Stimulated activated CD8-positive, alpha-beta memory T cell treated with anti-CD3 and anti-CD28 coated beads, Interleukin-15, amount 100 ng/mL, for 48 hours (primary cell): ENCODE measurements at regions not wholly inside any gene's neighbourhood (a gene's known extent, or its start where the extent isn't known, plus 50 kb on each side); places are given as distances from the start of the nearest gene placed in this dataset.
"Not testable (repeated sequence)": the region's sequence is repeated elsewhere in the genome, so short reads cannot be mapped to it uniquely, and the experiment has no call there.

Experiments
- DNase-seq, 2 donors: peaks; one replicate each; pipeline ENCODE4 v3.0.0-alpha.2; 2020; ENCODE audit warnings: low read depth in 2 of 2

- DNase-seq, result no peak
These were observed 816.4 kb downstream of the SOCS6 start for GRCh38 chr18:71105078-71105819.

GRCh38 chr18:71079606-71080005 is 790.8 kb downstream of the SOCS6 start:
- DNase-seq, result no peak

GRCh38 chr18:71077451-71077850 is 788.6 kb downstream of the SOCS6 start:
- no peak for DNase-seq

- DNase-seq, result no peak
These were observed 786.3 kb downstream of the SOCS6 start for GRCh38 chr18:71075147-71075546.

GRCh38 chr18:71068338-71068737 is 779.5 kb downstream of the SOCS6 start:
- DNase-seq, result no peak

- DNase-seq, result no peak
These were observed 761.0 kb downstream of the SOCS6 start for GRCh38 chr18:71049893-71050292.

- DNase-seq, result no peak
These were observed 759.0 kb downstream of the SOCS6 start for GRCh38 chr18:71047882-71048281.

GRCh38 chr18:71045331-71046065 is 756.7 kb downstream of the SOCS6 start:
- no peak for DNase-seq

- DNase-seq, result no peak
These were observed 751.3 kb downstream of the SOCS6 start for GRCh38 chr18:71040161-71040560.

- no peak for DNase-seq
These were observed 749.4 kb downstream of the SOCS6 start for GRCh38 chr18:71038196-71038595.

GRCh38 chr18:71036783-71037182 is 747.9 kb downstream of the SOCS6 start:
- no peak for DNase-seq

- not testable (repeated sequence) for DNase-seq
These were observed 742.7 kb downstream of the SOCS6 start for GRCh38 chr18:71031296-71032191.

GRCh38 chr18:71030085-71030484 is 741.2 kb downstream of the SOCS6 start:
- not testable (repeated sequence) for DNase-seq

- no peak for DNase-seq
These were observed 739.5 kb downstream of the SOCS6 start for GRCh38 chr18:71028285-71028762.

- no peak for DNase-seq
These were observed 738.7 kb downstream of the SOCS6 start for GRCh38 chr18:71027531-71027930.

GRCh38 chr18:71025505-71026225 is 736.8 kb downstream of the SOCS6 start:
- no peak for DNase-seq

GRCh38 chr18:71022389-71022788 is 733.5 kb downstream of the SOCS6 start:
- DNase-seq, result no peak

GRCh38 chr18:71021030-71021362 is 732.2 kb downstream of the SOCS6 start:
- no peak for DNase-seq

GRCh38 chr18:71020342-71021029 is 731.6 kb downstream of the SOCS6 start:
- DNase-seq, result no peak

GRCh38 chr18:71018816-71019215 is 730.0 kb downstream of the SOCS6 start:
- no peak for DNase-seq

GRCh38 chr18:71012789-71013188 is 723.9 kb downstream of the SOCS6 start:
- no peak for DNase-seq
